Stimulated activated effector memory CD8-positive, alpha-beta T cell treated with anti-CD3 and anti-CD28 coated beads, Interleukin-12 subunit alpha, Interleukin-12 subunit beta, amount 100 ng/mL, for 72 hours (primary cell): ENCODE measurements at regions not wholly inside any gene's neighbourhood (a gene's known extent, or its start where the extent isn't known, plus 50 kb on each side); places are given as distances from the start of the nearest gene placed in this dataset.
A peak's percentile ranks its signal among the peaks of the same experiment; 100 is the strongest.
"Not testable (repeated sequence)": the region's sequence is repeated elsewhere in the genome, so short reads cannot be mapped to it uniquely, and the experiment has no call there.

Experiments used
- ATAC-seq: fragments of 150-1000 bp; cut with Tn5 transposase; 2 replicates; pipeline ENCODE4 v1.10.0; 2021
- DNase-seq, 2 donors: peaks; one replicate each; pipeline ENCODE4 v3.0.0; 2021 to 2022; ENCODE audit warnings: low spot score in 2 of 2
- H3K27ac Mint-ChIP-seq: one replicate; pipeline ENCODE4 v1.8.0; 2022; ENCODE audit warnings: mild to moderate bottlenecking, mixed read lengths
- H3K36me3 Mint-ChIP-seq: one replicate; pipeline ENCODE4 v1.8.0; 2022; ENCODE audit warnings: mild to moderate bottlenecking, mixed read lengths
- H3K4me1 Mint-ChIP-seq: one replicate; pipeline ENCODE4 v1.8.0; 2022; ENCODE audit warnings: mixed read lengths
- H3K4me3 Mint-ChIP-seq: one replicate; pipeline ENCODE4 v1.8.0; 2022; ENCODE audit warnings: mild to moderate bottlenecking, mixed read lengths
- H3K9me3 Mint-ChIP-seq: one replicate; pipeline ENCODE4 v1.8.0; 2022; ENCODE audit warnings: mixed read lengths

- Mint-ChIP-seq H3K36me3 (peaks cover 11% of the 10 kb centered on the region), H3K9me3 (peaks cover 19% of the 10 kb centered on the region), H3K27ac (no peak overlapping the region), H3K4me1 (peaks cover 32% of the 10 kb centered on the region), H3K4me3 (no peak overlapping the region)
- ATAC-seq (peak; percentile 39), DNase-seq (no peak)
These were observed 403.6 kb downstream of the UTRN start for GRCh38 chr6:144688713-144689112.

DNA sequence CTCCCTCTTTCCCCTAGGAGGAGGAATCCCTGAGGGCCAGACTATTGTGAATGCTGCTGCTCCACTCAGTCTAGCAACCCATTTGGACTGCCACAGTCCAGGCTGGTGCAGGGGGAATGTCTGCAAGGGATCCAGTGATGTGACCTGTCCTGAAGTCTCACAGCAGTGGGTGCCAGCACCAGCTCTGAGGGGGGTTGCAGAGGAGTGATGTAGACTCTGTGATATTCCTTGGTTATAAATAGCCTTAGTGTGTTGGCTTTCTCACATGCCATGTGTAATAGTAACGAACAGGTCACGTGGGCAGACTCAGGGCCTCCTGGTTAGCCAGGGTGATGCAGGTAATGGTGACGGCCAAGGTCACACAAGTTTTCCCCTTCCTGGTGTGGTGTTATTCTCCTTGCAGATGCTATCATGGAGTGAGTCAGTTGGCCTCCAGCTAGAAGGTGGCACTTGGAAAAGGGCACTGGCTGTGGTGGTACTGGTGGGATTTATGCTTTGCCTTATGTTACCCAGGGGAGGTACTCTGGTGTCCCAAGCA is 404.4 kb downstream of the UTRN start:
- Mint-ChIP-seq H3K27ac (no peak overlapping the region), H3K9me3 (peaks cover 19% of the 10 kb centered on the region)

GRCh38 chr6:144690133-144690532 is 405.0 kb downstream of the UTRN start:
- peaks cover 40% of the 10 kb centered on the region for H3K4me1 Mint-ChIP-seq
- H3K27ac Mint-ChIP-seq: peak overlapping the region; percentile 75
- ATAC-seq (no peak), DNase-seq (no peak)
- peaks cover 19% of the 10 kb centered on the region for H3K9me3 Mint-ChIP-seq
- no peak overlapping the region for H3K4me3 Mint-ChIP-seq
- peaks cover 11% of the 10 kb centered on the region for H3K36me3 Mint-ChIP-seq

More for the DNA sequence above, 404.4 kb downstream of the UTRN start:
- ATAC-seq (no peak), DNase-seq (no peak)
- Mint-ChIP-seq H3K4me1 (peaks cover 41% of the 10 kb centered on the region), H3K36me3 (peaks cover 11% of the 10 kb centered on the region), H3K4me3 (no peak overlapping the region)

GRCh38 chr6:144690666-144691065 is 405.5 kb downstream of the UTRN start:
- H3K36me3 Mint-ChIP-seq: peaks cover 11% of the 10 kb centered on the region
- ATAC-seq (no peak), DNase-seq (no peak)
- peak overlapping the region; percentile 75 for H3K27ac Mint-ChIP-seq
- no peak overlapping the region for H3K4me3 Mint-ChIP-seq
- H3K4me1 Mint-ChIP-seq: peaks cover 36% of the 10 kb centered on the region
- peaks cover 17% of the 10 kb centered on the region for H3K9me3 Mint-ChIP-seq

GRCh38 chr6:144692050-144692449 is 406.9 kb downstream of the UTRN start:
- not testable (repeated sequence) for ATAC-seq, H3K9me3 Mint-ChIP-seq, H3K36me3 Mint-ChIP-seq, H3K27ac Mint-ChIP-seq, DNase-seq, H3K4me3 Mint-ChIP-seq
- H3K4me1 Mint-ChIP-seq: peaks cover 34% of the 10 kb centered on the region

- DNase-seq (no peak), ATAC-seq (no peak)
- Mint-ChIP-seq H3K36me3 (peaks cover 7% of the 10 kb centered on the region), H3K4me3 (no peak overlapping the region), H3K4me1 (peaks cover 28% of the 10 kb centered on the region), H3K9me3 (no peaks in the 10 kb centered on the region), H3K27ac (no peak overlapping the region)
These were observed 410.9 kb downstream of the UTRN start for GRCh38 chr6:144695858-144696533.

DNA sequence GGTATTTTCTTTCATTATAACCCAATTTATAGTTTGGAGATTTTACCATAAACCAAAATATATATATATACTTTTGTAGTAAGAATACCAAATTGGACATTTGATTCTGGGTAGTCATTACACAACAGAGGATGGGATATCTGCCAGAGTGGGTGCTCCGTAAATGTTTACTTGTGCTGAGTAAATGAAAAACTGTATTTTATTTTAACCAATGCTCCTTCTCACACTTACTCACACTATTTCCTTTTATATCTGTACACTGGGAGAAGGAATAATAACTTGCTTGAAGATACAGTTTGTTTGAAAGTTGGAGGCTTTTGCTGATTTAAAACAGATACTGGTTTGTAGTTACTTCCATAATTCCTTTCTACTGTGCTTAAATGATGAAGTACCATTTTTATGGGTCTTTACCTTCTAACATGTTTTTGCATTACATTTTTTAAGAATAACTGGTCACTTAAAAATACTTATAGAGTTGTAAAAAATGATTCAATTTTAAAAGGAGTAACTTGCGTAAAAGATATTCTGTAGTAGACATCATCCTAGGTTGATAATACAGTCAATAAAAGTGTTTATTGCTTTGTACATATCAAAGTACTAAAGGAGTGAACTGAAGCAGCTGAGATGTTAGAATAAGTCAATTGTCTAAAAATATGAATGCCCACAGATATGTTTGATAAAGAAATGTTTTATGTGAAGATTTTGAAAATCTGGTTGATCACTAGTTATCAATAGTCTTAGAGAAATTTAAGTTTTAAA is 411.7 kb downstream of the UTRN start:
- H3K4me3 Mint-ChIP-seq: no peak overlapping the region

GRCh38 chr6:144697369-144697760 is 412.2 kb downstream of the UTRN start:
- ATAC-seq (no peak), DNase-seq (no peak)
- peaks cover 17% of the 10 kb centered on the region for H3K4me1 Mint-ChIP-seq
- no peak overlapping the region for H3K27ac Mint-ChIP-seq
- H3K4me3 Mint-ChIP-seq: no peak overlapping the region
- peaks cover 10% of the 10 kb centered on the region for H3K36me3 Mint-ChIP-seq
- no peaks in the 10 kb centered on the region for H3K9me3 Mint-ChIP-seq

More for the DNA sequence above, 411.7 kb downstream of the UTRN start:
- DNase-seq: no peak
- Mint-ChIP-seq H3K27ac (no peak overlapping the region), H3K9me3 (no peaks in the 10 kb centered on the region), H3K36me3 (peaks cover 10% of the 10 kb centered on the region), H3K4me1 (peaks cover 21% of the 10 kb centered on the region)
- no peak for ATAC-seq

- Mint-ChIP-seq H3K36me3 (peaks cover 10% of the 10 kb centered on the region), H3K4me1 (peaks cover 17% of the 10 kb centered on the region), H3K4me3 (no peak overlapping the region), H3K9me3 (no peaks in the 10 kb centered on the region), H3K27ac (no peak overlapping the region)
- ATAC-seq: no peak
- DNase-seq: no peak
These were observed 412.7 kb downstream of the UTRN start for GRCh38 chr6:144697801-144698200.

- Mint-ChIP-seq H3K27ac (no peak overlapping the region), H3K9me3 (no peaks in the 10 kb centered on the region), H3K36me3 (peaks cover 10% of the 10 kb centered on the region), H3K4me1 (peaks cover 6% of the 10 kb centered on the region), H3K4me3 (no peak overlapping the region)
- ATAC-seq (no peak), DNase-seq (no peak)
These were observed 417.6 kb downstream of the UTRN start for GRCh38 chr6:144702781-144703180.

DNA sequence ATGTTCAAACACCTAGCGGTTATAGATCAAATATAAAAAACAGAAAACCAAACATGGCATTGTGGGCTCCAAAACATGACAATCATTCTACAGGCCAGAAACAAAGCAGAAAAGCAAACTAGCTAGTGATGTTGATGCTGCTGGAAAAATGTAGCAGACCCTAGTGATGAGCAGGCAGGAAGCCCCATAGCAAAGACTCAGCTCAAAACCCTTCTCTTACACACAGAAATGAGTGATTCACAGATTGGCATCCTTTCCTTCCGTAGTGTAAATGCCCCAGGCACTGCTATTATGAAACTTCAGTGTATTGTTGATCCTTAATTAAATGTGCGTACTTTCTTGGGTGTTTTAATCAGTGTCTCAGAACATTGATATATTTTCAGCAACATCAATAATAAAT is 425.1 kb downstream of the UTRN start:
- DNase-seq (no peak), ATAC-seq (peak; percentile 72)
- Mint-ChIP-seq H3K36me3 (no peaks in the 10 kb centered on the region), H3K4me1 (peaks cover 12% of the 10 kb centered on the region), H3K4me3 (no peak overlapping the region), H3K9me3 (no peaks in the 10 kb centered on the region), H3K27ac (no peak overlapping the region)

DNA sequence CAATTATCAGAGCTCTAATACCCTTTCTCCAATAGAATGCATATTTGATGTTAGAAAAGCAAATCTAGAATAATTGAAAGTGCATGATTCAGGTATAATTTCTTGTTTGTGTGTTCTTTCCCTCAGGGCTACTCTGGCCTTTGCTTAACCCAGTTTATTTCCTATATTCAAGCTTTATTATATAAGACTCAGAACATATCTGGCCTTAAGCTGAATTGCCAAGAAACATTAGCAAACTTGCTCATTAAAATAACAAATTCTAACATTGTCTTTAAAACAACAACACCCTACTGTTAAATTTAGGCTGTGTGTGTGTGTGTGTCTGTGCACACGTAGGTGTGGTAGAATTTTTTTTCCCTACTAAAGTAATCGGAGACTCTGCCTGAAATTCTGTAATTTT is 426.5 kb downstream of the UTRN start:
- Mint-ChIP-seq H3K36me3 (no peaks in the 10 kb centered on the region), H3K9me3 (no peaks in the 10 kb centered on the region), H3K4me1 (peaks cover 20% of the 10 kb centered on the region), H3K4me3 (no peak overlapping the region), H3K27ac (no peak overlapping the region)
- ATAC-seq: no peak
- no peak for DNase-seq

- Mint-ChIP-seq H3K4me3 (no peak overlapping the region), H3K27ac (no peak overlapping the region), H3K36me3 (no peaks in the 10 kb centered on the region), H3K9me3 (no peaks in the 10 kb centered on the region), H3K4me1 (peaks cover 20% of the 10 kb centered on the region)
- no peak for DNase-seq
- ATAC-seq: no peak
These were observed 427.4 kb downstream of the UTRN start for GRCh38 chr6:144712541-144712940.

DNA sequence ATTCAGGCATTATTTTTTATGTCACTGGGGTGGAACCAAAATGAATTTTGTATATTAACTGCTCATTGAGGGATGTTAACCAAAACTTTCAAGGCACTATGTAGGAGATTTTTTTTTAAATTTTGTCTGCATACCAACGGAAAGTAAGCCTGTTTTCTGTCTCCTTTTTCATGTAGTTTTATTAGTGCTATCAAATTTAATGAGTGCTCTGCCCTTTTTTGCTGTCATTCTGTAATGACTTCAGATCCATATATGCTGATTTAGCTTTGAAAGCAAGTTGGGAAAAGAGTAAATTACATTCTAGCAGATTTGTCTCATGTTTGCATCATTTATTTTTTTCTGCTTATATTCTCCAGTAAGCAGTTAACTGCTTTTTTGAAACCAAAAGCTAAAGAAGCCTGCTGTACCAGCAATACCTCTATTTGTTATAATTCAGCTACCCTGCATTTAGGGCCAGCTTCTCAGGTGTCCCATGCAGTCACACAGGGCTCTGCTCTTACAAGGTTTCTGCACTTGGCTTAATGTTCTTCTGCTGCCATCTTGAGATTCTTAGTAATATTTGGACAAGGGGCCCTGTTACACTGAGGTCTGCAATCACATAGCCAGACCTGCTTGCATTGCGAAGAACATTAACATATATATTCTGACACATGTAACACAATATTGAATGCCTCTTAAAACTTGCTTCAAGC is 429.0 kb downstream of the UTRN start:
- H3K4me1 Mint-ChIP-seq: peaks cover 20% of the 10 kb centered on the region
- H3K4me3 Mint-ChIP-seq: no peak overlapping the region
- peaks cover 1% of the 10 kb centered on the region for H3K36me3 Mint-ChIP-seq
- no peak for ATAC-seq
- DNase-seq: no peak
- H3K27ac Mint-ChIP-seq: no peak overlapping the region
- no peaks in the 10 kb centered on the region for H3K9me3 Mint-ChIP-seq

DNA sequence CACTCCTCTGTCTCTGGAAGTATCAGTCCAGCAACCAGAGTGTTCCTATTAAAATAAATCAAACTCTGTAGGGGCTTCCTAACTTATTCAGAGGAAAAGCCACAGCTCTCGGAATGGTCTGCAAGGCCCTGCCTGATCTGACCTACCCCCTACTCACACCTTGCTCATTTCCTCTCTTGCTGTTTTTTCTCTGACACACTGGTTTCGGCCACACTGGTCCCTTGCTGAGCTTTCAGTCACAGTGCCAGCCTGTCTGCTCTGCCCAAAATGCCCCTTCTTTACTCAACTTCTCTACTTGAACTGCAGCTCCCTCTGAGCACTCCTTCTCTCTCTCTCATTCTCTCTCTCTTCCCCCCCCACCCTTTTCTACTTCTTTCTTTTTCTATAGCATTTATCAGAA is 430.2 kb downstream of the UTRN start:
- peaks cover 6% of the 10 kb centered on the region for H3K36me3 Mint-ChIP-seq
- ATAC-seq (peak; percentile 94), DNase-seq (no peak)
- no peak overlapping the region for H3K4me3 Mint-ChIP-seq
- H3K9me3 Mint-ChIP-seq: no peaks in the 10 kb centered on the region
- peak overlapping the region; percentile 32 for H3K27ac Mint-ChIP-seq
- peaks cover 20% of the 10 kb centered on the region for H3K4me1 Mint-ChIP-seq
